GM04504 (cell line): ENCODE measurements at regions not wholly inside any gene's neighbourhood (a gene's known extent, or its start where the extent isn't known, plus 50 kb on each side); places are given as distances from the start of the nearest gene placed in this dataset.
"Not testable (repeated sequence)": the region's sequence is repeated elsewhere in the genome, so short reads cannot be mapped to it uniquely, and the experiment has no call there.

ENCODE experiments used
- DNase-seq: peaks from one replicate; pipeline ENCODE4 v3.0.0-alpha.2; 2012; ENCODE audit warnings: low read depth

GRCh38 chr2:137888845-137889244 lies 75.4 kb upstream of the HNMT start:
- DNase-seq: no peak

DNA sequence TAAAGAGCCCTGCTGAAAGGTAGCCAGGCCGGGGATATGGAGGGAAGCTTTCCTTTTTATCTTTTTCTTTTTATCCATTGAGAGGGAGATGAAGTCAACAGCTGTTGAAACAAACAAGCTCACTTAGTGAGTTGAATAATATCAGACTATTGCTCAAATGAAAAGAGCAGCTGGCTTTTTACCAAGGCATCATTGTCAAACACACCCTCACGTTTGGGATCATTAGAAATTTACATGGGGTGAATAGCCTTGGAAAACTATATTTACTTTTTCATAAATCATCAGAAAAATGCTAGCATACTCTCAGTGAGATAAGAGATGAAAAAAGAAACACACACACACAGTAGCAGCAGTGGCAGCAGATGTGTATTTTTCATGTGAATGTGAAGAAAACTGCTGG lies 71.5 kb upstream of the HNMT start:
- DNase-seq: no peak

DNA sequence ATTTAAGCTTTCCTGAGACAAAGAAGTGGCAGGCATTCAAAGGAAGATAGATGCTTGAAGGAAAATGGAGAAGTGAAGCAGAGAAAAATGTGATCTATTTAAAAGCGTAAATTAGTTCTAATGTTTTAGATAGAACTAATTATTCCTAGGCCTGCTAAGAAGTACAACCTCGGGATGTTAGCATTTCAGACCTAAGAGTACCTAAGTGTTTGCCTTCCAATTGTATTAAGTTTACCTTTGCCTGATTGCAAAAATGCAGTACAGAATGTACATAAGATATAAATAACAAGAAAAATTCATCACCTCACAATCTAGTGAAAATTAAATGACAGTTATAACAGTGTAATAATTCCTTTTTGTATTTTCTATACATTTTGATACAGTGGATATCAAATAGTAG lies 71.1 kb upstream of the HNMT start:
- no peak for DNase-seq

- DNase-seq: no peak
Measured at GRCh38 chr2:137896467-137896866, 67.8 kb upstream of the HNMT start.

GRCh38 chr2:137897082-137897481 lies 67.2 kb upstream of the HNMT start:
- DNase-seq: no peak

DNA sequence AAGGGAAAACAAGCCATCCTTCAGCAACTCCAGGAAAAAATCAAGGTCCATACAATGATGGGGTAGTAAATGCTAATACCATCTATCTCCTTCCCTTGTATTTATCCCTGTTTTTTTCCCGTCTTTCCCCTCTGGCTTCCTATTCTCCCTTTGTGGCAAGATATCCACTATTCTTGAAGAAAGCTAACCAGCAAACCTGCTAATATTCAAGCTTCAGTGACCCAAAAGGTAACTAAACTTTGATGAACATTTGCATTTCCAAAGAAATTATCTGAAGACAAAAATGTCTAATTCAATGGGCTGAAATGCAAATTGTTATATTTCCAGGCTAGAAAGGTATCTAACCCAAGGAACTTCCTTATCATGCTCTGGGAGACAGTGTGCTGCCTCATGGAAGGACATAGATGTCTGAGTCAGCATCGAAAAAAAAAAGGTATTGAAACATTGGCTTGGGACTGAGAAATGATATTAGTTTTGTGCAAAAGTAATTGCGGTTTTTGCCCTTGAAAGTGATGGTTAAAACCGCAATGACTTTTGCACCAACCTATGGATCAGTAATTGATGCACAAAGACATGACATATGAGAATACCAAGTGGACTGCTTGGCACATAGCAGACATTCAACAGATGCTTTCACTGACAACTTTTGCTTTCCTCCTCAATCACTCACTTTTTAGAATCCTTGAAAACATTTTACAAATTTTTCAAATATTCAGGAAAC lies 63.7 kb upstream of the HNMT start:
- no peak for DNase-seq

DNA sequence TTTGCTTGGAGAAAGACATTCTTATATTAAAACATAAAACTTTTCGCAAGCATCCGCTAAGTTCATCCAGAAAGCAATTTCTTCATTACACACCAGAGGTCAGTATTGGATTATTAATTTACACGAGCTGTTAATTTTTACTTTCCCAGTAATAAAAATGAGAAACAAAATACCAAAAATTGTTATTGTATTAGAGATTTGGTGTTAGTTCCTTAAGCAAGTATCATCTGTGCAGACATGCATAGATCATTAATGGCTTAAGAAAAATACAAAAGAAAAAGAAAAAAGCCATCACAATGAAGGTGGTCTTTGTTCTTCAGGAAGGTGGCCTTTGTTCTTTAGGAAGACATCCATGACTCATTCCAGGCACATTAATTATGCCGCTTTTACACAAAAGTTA lies 53.6 kb upstream of the HNMT start:
- DNase-seq: no peak

DNA sequence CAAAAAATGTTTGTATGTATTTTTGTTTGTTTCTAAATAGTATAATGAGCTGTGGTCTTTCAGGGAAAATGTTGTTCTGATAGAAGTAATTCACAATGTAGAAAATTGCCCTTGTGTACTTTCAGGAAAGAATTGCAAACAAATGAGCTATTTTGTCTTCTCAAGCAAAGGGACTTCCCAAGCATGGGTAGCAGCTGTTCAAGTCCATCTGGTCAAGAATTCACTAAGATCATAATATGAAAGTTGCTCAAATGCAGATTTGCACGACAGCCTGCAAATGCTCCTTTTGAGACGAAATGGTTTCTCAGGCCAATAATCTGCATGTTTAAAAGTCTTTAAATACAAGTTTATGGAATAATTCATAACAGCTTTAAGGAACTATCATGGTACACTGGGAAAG lies 51.9 kb upstream of the HNMT start:
- no peak for DNase-seq

DNA sequence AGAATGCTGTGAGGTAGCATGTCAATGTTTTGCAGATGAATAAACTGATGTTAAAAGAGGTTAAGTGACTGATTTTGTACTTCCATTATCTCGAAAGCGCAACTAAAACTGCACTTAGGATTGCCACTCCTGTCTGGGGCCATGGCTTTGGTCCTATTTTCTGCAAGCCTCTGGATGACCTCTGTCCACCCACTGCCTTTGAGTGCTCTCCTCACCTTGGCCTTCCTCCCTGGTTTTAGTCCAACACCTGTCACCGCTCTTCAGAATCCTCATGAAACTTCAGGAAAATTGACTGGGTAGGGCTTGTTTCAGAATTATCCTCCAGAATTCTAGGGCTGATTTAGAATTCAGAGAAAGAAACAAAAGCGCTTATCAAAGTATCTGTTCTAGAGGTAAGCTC lies 51.1 kb upstream of the HNMT start:
- DNase-seq: no peak

DNA sequence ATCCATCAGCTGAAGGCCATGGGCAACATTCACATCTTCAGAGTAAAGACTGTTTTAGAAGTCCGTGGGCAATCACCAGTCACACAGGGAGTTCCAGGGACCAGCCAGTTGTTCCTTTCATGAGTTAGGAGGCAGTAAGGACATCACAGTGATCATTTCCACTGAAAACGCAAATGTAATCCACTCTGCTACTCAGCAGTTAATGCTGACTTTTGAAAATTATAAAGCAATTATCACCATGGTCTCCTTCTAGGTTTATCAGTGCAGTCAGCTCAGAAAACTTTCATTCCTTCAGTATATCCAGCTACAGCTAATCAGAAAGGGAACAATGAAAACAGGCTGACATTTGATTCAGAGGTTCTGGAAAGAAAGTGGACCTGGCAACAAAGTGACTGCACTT lies 50.6 kb upstream of the HNMT start:
- DNase-seq: not testable (repeated sequence)
